IMR-90 (cell line): ENCODE measurements at regions not wholly inside any gene's neighbourhood (a gene's known extent, or its start where the extent isn't known, plus 50 kb on each side); places are given as distances from the start of the nearest gene placed in this dataset.

Experiments
- BHLHE40 ChIP-seq: fragments of 150-350 bp; IDR thresholded peaks from 2 replicates; pipeline ENCODE4 v1.6.1; 2016; ENCODE audit warnings: mild to moderate bottlenecking, low read depth, low read length
- CEBPB ChIP-seq: IDR thresholded peaks from 2 replicates; pipeline ENCODE4 v1.6.1; 2012; ENCODE audit warnings: low read depth, low read length, improper control_type of control experiment
- CHD1 ChIP-seq: IDR thresholded peaks from 2 replicates; pipeline ENCODE4 v1.6.1; 2012; ENCODE audit warnings: low read depth, low read length, improper control_type of control experiment
- CTCF ChIP-seq: conservative IDR thresholded peaks from 2 replicates; pipeline ENCODE4 v1.5.1; 2012; ENCODE audit warnings: mild to moderate bottlenecking, low read depth, low read length, improper control_type of control experiment
- ELK1 ChIP-seq: fragments of 150-350 bp; IDR thresholded peaks from 2 replicates; pipeline ENCODE4 v1.6.1; 2016; ENCODE audit warnings: low read depth, mild to moderate bottlenecking, low read length, moderate library complexity, borderline replicate concordance
- MAFK ChIP-seq: IDR thresholded peaks from 2 replicates; pipeline ENCODE4 v1.6.1; 2012; ENCODE audit warnings: low read depth, low read length, improper control_type of control experiment
- MXI1 ChIP-seq: IDR thresholded peaks from 2 replicates; pipeline ENCODE4 v1.6.1; 2012; ENCODE audit warnings: low read depth, mild to moderate bottlenecking, low read length, moderate library complexity, borderline replicate concordance
- NFE2L2 ChIP-seq: fragments of 150-350 bp; IDR thresholded peaks from 2 replicates; pipeline ENCODE4 v1.6.1; 2016; ENCODE audit warnings: low read depth, mild to moderate bottlenecking, low read length
- POLR2A ChIP-seq: IDR thresholded peaks from 2 replicates; pipeline ENCODE4 v1.6.1; 2012; ENCODE audit warnings: mild to moderate bottlenecking, low read depth, low read length
- RAD21 ChIP-seq: IDR thresholded peaks from 2 replicates; pipeline ENCODE4 v1.6.1; 2012; ENCODE audit warnings: low read length, improper control_type of control experiment
- RCOR1 ChIP-seq: IDR thresholded peaks from 2 replicates; pipeline ENCODE4 v1.6.1; 2012; ENCODE audit warnings: mild to moderate bottlenecking, low read length, improper control_type of control experiment; ENCODE audit not compliant: insufficient replicate concordance
- USF2 ChIP-seq: fragments of 150-350 bp; IDR thresholded peaks from 2 replicates; pipeline ENCODE4 v1.6.1; 2017; ENCODE audit warnings: mild to moderate bottlenecking, antibody characterized with exemption, low read length, low read depth

GRCh38 chr11:87974797-87975196, 200.4 kb downstream of the RAB38 start:
- TF ChIP-seq CTCF: no peak
- no peak for TF ChIP-seq MAFK
- no peak for TF ChIP-seq RCOR1
- TF ChIP-seq MXI1: no peak
- TF ChIP-seq POLR2A: no peak
- no peak for TF ChIP-seq RAD21
- no peak for TF ChIP-seq BHLHE40
- no peak for TF ChIP-seq USF2
- no peak for TF ChIP-seq NFE2L2
- no peak for TF ChIP-seq ELK1
- TF ChIP-seq CEBPB: no peak
- TF ChIP-seq CHD1: no peak
